ENCODE measurements at regions not wholly inside any gene's neighbourhood (a gene's known extent, or its start where the extent isn't known, plus 50 kb on each side); places are given as distances from the start of the nearest gene placed in this dataset.

DNA sequence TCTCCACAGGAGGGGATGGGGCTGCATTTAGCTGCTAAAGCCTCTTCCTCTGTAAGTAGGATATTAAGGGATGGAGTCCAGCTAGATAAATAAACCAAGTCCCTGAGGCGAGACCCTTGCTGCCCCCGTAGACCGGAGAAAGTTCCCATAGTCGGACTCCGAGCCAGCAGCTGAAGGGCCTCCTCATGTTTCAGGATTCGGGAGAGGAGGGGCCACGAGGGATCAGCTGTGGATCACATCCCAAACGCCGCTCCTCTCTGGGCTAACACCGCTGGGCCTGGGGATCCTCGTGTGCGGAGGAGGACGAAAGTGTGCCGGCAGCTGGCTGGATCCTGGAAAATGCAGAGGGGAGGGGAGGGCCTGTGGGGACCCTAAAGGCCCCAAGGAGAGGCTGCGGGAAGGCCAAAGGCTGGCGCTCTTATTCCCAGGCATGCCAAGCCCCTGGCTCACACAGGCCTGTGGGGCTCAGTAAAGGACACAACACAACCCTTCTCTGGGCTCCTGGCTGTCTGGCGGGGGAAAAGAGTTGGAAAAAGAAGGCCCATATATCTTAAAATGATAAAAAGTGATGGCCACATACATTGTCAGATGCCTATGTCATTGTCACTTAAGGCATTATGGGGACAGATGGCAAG is 82.5 kb upstream of the TMEM72 start:
- no peak for DNase-seq

GRCh38 chr10:44829426-44829825 is 81.7 kb upstream of the TMEM72 start:
- no peak for DNase-seq

- DNase-seq = no peak
These were observed 81.1 kb upstream of the TMEM72 start for GRCh38 chr10:44830022-44830421.

- DNase-seq = no peak
These were observed 79.6 kb upstream of the TMEM72 start for GRCh38 chr10:44831581-44831980.

- no peak for DNase-seq
These were observed 78.3 kb upstream of the TMEM72 start for GRCh38 chr10:44832595-44833390.

- no peak for DNase-seq
These were observed 77.0 kb upstream of the TMEM72 start for GRCh38 chr10:44834131-44834530.

DNA sequence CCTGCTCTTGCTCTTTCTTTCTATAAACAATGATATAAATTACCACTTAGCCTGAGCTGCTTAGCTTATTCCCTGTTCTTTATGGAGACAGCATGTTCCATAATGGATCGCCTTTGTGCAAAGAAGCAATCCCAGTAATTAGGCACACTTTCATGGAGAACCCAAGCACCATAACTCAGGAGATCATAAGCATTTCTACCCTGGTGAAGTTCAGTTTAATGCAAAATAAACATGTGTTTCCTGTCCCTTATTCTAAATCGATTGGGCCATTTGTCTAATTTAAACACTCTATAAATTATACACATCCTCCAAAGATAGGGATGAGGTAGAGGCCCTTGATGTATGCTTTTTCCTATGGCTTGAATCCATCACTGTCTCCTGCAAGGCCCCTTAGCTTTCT is 75.8 kb upstream of the TMEM72 start:
- DNase-seq = no peak

DNA sequence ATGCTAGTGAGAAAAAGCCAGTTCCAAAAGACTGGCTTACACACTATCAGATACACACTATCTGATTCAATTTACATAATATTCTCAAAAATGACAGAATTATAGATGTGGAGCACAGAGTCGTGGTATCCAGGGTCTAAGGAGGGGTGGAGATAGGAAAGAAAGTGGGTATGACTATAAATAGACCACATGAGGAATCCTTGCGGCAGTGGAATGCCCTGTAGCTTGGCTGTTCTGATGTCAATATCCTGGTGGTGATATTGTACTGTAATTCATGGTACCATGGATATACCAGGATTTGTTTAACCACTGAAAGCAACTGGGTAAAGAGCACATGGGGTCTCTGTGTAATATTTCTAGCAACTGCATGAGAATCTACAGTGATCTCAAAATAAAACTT is 67.7 kb upstream of the TMEM72 start:
- DNase-seq = no peak

GRCh38 chr10:44845361-44846175 is 65.6 kb upstream of the TMEM72 start:
- no peak for DNase-seq

- no peak for DNase-seq
These were observed 64.0 kb upstream of the TMEM72 start for GRCh38 chr10:44847110-44847509.

DNA sequence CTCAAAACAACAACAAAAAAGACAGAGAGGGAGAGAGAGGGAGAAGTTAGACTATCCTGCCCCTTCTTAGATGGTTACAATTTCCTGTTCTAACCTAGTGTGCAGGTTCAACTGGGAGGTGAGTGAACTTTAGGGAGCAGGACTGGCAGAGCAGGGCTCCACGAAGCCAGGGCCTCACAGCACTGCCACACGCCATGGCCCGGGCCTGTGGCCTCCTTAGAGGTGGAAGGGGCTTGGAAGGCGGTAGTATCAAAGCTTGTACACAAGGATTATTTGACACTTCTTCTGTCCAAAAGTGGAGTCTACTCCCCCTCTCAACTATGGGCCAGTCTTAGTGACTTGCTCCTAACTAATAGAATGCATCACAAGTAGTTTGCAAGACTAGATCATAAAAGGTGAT is 62.9 kb upstream of the TMEM72 start:
- no peak for DNase-seq

DNA sequence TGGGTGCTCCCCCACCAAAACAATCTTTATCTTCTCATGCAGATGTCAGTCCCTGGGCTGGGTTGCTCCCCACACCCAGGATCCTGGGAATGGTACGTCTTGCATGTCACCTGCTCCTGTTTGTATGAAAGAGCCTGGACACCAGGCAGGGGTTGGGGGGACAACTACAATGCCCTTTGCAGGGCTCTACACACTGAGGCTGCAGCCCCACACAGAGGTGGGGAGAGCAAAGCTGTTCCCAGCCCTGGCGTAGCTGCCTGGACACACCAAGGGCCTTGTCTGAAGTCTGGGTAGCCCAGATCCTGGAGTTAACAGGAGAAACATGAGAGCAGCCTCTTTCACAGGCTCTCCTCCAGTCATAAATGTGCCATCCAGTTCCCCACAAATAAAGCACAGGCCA is 61.2 kb upstream of the TMEM72 start:
- DNase-seq = no peak

GRCh38 chr10:44850356-44850934 is 60.7 kb upstream of the TMEM72 start:
- DNase-seq = no peak

GRCh38 chr10:44851413-44851812 is 59.7 kb upstream of the TMEM72 start:
- no peak for DNase-seq

DNA sequence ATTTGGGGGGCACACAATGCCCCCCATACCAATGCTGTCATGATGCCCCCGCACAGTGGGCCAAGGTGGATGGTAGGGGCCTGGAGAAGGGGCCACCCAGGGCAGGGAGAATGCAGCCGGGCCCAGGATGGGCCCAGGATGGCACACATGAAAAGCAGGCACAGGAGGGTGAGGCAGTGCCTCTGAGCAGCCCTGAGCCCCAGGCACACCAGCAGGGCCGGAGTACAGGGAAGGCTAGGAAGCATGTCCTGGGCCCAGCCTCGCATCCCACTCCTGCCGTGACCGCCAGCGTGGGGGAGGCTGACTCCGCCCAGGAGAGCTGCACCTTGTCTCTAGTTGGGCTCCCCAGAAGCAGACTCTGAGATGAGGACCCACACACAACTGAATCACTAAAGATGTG is 59.3 kb upstream of the TMEM72 start:
- DNase-seq = no peak

GRCh38 chr10:44853148-44853734 is 57.9 kb upstream of the TMEM72 start:
- DNase-seq = no peak

DNA sequence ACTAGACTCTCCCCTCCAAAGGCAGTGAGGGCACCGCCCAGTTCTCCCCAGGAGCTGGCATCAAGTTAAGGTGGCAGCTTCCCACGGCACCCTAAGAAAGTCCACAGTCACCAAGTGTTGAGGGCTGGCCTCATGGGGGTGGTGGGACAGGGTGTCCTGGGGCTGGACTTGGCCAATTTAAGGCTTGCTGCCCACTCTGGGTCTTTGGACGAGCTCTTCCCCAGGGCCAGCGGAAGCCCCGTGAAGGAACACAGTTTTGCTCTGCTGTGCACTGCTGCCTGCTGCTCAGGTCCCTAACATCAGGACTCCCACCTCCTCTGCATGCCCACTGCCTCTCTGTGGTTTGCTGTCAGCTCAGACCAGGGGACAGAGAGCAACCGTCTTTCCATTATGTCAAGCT is 57.3 kb upstream of the TMEM72 start:
- DNase-seq = no peak

DNA sequence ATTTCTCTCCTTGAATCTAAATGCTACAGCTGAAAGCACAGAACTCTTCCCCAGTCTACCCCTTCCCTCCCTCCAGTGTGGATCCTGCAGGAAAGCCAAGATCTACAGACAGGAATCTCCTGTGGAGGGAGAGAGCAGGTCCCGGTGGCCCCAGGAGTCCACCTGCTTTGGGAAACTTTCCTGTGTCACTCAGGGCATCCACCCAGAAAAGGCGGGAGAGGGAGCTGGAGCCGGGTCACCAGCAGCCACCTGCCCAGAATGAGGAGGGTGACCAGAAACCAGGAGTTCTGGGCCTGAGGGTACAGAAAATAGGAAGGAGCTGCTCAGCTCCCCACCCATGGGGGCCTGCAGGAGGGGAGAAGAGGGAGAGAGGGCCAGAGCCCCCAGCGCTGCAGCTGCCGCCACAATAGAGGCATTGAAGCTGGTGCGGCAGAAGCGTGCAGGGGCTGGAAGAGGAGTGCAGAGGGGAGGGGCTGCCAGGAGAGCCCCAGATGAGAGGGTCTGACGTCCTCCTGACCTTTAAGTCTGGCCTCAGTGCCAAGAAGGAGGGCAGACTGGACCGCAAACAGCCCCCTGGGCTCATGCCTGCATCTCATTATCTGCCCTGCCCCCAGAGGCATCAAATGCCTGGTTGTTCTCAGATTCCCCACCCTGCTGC is 56.3 kb upstream of the TMEM72 start:
- no peak for DNase-seq

DNA sequence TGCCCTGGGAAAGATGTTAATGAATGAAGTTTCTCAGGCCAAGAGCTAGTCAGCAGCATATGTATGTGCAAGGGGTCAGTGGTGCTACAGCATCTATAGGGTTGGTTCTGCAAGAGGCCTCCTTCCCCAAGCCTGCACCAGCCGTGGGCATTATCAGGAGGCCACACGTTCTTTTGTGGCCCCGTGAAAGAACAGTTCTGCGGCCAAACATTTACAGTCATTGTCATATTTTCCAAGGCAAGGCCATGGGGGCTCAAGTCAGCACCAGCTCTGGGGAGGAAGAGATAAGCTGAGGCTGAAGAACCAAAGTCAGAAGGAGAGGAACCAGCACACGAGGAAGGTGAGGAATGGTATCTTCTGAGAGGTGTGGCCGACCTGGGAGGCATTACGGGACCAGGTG is 54.4 kb upstream of the TMEM72 start:
- DNase-seq = no peak

- DNase-seq = peak; percentile 9
These were observed 53.6 kb upstream of the TMEM72 start for GRCh38 chr10:44857363-44858016.

DNA sequence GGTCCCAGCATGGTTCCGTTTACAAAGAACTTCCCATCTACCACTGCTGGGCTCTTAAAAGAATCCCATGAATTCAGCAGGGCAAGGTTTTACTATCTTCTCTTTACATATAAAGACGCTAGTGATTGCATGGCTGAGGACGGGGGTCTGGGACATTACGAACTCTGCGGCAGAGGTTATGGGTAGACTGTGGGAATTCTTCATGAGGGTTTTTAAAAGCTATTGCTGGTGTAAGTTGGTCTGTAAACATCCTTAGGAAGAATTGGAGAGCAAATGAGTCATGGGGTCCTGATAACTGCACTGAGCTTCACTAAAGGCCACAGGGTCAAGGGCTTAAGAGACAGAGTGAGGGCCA is 53.1 kb upstream of the TMEM72 start:
- no peak for DNase-seq

GRCh38 chr10:44858988-44859387 is 52.1 kb upstream of the TMEM72 start:
- DNase-seq = no peak
